ENCODE measurements at regions not wholly inside any gene's neighbourhood (a gene's known extent, or its start where the extent isn't known, plus 50 kb on each side); places are given as distances from the start of the nearest gene placed in this dataset.

DNA sequence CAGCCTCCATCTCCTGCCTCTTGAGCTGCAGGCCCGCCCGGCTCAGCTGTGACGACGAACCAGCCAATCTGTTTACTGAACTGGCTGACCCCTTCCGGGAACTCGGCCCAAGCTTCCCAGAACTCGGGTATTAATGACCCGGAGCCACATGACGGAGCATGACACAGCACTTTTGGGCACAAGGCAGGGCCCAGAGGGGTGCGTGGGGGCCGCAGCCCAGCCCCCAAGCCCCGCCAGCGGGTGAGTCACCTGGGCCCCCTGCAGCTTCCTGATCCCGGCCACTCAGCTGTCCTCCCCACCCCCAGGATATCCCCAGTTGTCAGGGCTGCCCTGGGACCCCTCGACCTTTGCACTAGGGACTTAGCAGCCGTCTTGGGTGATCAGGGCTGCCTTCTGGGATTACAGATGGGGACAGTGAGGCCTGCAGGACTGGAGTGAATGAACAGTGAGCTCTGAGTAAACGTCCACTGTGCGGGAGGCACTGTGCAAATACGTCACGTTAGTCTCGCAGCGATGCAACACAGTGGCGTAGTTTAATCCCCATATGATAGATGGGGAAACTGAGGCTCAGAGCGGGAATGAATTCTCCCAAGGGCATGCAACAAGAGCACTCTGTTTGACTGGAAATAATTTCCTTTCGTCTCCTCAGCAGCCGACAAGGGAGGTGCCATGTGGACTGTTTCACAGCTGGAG, 102.1 kb downstream of the CEBPB start (continued):
- TF ChIP-seq, protein P1, sequence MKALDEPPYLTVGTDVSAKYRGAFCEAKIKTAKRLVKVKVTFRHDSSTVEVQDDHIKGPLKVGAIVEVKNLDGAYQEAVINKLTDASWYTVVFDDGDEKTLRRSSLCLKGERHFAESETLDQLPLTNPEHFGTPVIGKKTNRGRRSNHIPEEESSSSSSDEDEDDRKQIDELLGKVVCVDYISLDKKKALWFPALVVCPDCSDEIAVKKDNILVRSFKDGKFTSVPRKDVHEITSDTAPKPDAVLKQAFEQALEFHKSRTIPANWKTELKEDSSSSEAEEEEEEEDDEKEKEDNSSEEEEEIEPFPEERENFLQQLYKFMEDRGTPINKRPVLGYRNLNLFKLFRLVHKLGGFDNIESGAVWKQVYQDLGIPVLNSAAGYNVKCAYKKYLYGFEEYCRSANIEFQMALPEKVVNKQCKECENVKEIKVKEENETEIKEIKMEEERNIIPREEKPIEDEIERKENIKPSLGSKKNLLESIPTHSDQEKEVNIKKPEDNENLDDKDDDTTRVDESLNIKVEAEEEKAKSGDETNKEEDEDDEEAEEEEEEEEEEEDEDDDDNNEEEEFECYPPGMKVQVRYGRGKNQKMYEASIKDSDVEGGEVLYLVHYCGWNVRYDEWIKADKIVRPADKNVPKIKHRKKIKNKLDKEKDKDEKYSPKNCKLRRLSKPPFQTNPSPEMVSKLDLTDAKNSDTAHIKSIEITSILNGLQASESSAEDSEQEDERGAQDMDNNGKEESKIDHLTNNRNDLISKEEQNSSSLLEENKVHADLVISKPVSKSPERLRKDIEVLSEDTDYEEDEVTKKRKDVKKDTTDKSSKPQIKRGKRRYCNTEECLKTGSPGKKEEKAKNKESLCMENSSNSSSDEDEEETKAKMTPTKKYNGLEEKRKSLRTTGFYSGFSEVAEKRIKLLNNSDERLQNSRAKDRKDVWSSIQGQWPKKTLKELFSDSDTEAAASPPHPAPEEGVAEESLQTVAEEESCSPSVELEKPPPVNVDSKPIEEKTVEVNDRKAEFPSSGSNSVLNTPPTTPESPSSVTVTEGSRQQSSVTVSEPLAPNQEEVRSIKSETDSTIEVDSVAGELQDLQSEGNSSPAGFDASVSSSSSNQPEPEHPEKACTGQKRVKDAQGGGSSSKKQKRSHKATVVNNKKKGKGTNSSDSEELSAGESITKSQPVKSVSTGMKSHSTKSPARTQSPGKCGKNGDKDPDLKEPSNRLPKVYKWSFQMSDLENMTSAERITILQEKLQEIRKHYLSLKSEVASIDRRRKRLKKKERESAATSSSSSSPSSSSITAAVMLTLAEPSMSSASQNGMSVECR (CRISPR knock-in tag; IDR thresholded peaks at IDR 0.05): no peak; the same call in 1 of the 2 replicates
- peak; percentile 67 for TF ChIP-seq ADNP (tag; IDR thresholded peaks at IDR 0.05)
- peak; percentile 98 for TF ChIP-seq NBN (IDR thresholded peaks at IDR 0.05; ENCODE audit: low read depth)
- TF ChIP-seq TAF1 (IDR thresholded peaks at IDR 0.05; ENCODE audit: control insufficient read depth, extremely low read depth, insufficient read depth, low read length, severe bottlenecking): no peak
- peak; percentile 88 to 95; a peak in 3 of 4 replicates for TF ChIP-seq TBL1XR1 (IDR thresholded peaks at IDR 0.05; ENCODE audit: low read length in 2 of 2)
- TF ChIP-seq, protein P2, sequence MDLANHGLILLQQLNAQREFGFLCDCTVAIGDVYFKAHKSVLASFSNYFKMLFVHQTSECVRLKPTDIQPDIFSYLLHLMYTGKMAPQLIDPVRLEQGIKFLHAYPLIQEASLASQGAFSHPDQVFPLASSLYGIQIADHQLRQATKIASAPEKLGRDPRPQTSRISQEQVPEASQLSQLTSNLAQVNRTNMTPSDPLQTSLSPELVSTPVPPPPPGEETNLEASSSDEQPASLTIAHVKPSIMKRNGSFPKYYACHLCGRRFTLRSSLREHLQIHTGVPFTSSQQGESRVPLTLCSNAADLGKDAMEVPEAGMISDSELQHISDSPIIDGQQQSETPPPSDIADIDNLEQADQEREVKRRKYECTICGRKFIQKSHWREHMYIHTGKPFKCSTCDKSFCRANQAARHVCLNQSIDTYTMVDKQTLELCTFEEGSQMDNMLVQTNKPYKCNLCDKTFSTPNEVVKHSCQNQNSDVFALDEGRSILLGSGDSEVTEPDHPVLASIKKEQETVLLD (IDR thresholded peaks at IDR 0.05): peak; percentile 87
- TF ChIP-seq ZNF584 (CRISPR knock-in tag; IDR thresholded peaks at IDR 0.05; ENCODE audit: low read depth): peak; percentile 96
- TF ChIP-seq ZNF644 (tag; IDR thresholded peaks at IDR 0.05; ENCODE audit: low read depth): peak; percentile 78; the same call in 1 of the 2 replicates
- peak; percentile 94 for TF ChIP-seq BCOR (IDR thresholded peaks at IDR 0.05)
- peak; percentile 31; the same call in 1 of the 2 replicates for TF ChIP-seq RUNX1 (IDR thresholded peaks at IDR 0.05; ENCODE audit: low read depth)
- TF ChIP-seq THRAP3 (IDR thresholded peaks at IDR 0.05; ENCODE audit: borderline replicate concordance): no peak
- peak; percentile 100 for TF ChIP-seq NFE2 (IDR thresholded peaks at IDR 0.05; ENCODE audit: low read depth)
- peak; percentile 62; the same call in 1 of the 2 replicates for TF ChIP-seq FOXJ2 (tag; IDR thresholded peaks at IDR 0.05)
- TF ChIP-seq ZNF696 (CRISPR knock-in tag; conservative IDR thresholded peaks at IDR 0.05): no peak
- peak; percentile 100 for TF ChIP-seq BACH1 (tag; IDR thresholded peaks at IDR 0.05)
- TF ChIP-seq, protein P3, sequence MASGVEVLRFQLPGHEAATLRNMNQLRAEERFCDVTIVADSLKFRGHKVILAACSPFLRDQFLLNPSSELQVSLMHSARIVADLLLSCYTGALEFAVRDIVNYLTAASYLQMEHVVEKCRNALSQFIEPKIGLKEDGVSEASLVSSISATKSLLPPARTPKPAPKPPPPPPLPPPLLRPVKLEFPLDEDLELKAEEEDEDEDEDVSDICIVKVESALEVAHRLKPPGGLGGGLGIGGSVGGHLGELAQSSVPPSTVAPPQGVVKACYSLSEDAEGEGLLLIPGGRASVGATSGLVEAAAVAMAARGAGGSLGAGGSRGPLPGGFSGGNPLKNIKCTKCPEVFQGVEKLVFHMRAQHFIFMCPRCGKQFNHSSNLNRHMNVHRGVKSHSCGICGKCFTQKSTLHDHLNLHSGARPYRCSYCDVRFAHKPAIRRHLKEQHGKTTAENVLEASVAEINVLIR (CRISPR knock-in tag; IDR thresholded peaks at IDR 0.05): peak; percentile 40; the same call in 1 of the 2 replicates

Data from K562 (cell line).